Osteocyte (in vitro differentiated cells): ENCODE measurements at regions not wholly inside any gene's neighbourhood (a gene's known extent, or its start where the extent isn't known, plus 50 kb on each side); places are given as distances from the start of the nearest gene placed in this dataset.

ENCODE experiments used
- DNase-seq: peaks from one replicate; pipeline ENCODE4 v3.0.0; 2021; ENCODE audit warnings: mixed read lengths; ENCODE audit not compliant: unreplicated experiment; ENCODE audit errors: extremely low spot score
- H3K27ac Mint-ChIP-seq: one replicate; pipeline ENCODE4 v1.8.0; 2021; ENCODE audit warnings: mild to moderate bottlenecking, mixed read lengths; ENCODE audit not compliant: unreplicated experiment
- H3K27me3 Mint-ChIP-seq: one replicate; pipeline ENCODE4 v1.8.0; 2021; ENCODE audit warnings: mixed read lengths; ENCODE audit not compliant: unreplicated experiment
- H3K36me3 Mint-ChIP-seq: one replicate; pipeline ENCODE4 v1.8.0; 2021; ENCODE audit warnings: mixed read lengths; ENCODE audit not compliant: unreplicated experiment
- H3K4me1 Mint-ChIP-seq: one replicate; pipeline ENCODE4 v1.8.0; 2021; ENCODE audit warnings: mixed read lengths; ENCODE audit not compliant: unreplicated experiment
- H3K4me3 Mint-ChIP-seq: one replicate; pipeline ENCODE4 v1.8.0; 2021; ENCODE audit warnings: mild to moderate bottlenecking, moderate library complexity, mixed read lengths; ENCODE audit not compliant: unreplicated experiment
- H3K9me3 Mint-ChIP-seq: one replicate; pipeline ENCODE4 v1.8.0; 2021; ENCODE audit warnings: mixed read lengths; ENCODE audit not compliant: unreplicated experiment
- TF ChIP-seq, protein P1 (sequence below): fragments of 200-600 bp; sonication (generic); IDR thresholded peaks from 2 replicates; pipeline ENCODE4 v1.5.0; 2021; ENCODE audit warnings: antibody characterized with exemption, mild to moderate bottlenecking, moderate library complexity

DNA sequence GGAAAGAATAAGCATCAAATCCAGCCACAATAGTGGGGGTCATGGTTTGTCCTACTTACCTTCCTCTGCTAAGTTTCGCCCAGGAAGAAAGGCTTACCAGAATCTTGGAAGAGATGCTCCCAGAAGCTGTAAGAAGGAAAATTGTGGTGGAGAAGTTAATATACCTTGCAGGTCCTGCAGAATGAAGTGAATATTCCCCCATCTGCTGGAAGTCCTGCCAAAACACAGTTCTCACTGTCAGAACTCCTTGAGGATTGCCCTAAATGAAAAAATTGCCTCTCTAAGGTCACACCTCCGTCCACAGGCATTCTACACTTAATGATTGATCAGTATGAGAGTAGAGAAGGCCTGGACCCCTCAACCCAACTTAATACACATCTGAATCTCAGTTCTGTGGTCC lies 78.4 kb upstream of the RGS21 start:
- no peaks in the 10 kb centered on the region for H3K36me3 Mint-ChIP-seq
- H3K27me3 Mint-ChIP-seq: no peaks in the 10 kb centered on the region
- peaks cover 7% of the 10 kb centered on the region for H3K4me1 Mint-ChIP-seq
- H3K9me3 Mint-ChIP-seq: peaks cover 3% of the 10 kb centered on the region
- no peak overlapping the region for H3K27ac Mint-ChIP-seq
- no peak overlapping the region for H3K4me3 Mint-ChIP-seq
- DNase-seq: no peak
- TF ChIP-seq, protein P1, sequence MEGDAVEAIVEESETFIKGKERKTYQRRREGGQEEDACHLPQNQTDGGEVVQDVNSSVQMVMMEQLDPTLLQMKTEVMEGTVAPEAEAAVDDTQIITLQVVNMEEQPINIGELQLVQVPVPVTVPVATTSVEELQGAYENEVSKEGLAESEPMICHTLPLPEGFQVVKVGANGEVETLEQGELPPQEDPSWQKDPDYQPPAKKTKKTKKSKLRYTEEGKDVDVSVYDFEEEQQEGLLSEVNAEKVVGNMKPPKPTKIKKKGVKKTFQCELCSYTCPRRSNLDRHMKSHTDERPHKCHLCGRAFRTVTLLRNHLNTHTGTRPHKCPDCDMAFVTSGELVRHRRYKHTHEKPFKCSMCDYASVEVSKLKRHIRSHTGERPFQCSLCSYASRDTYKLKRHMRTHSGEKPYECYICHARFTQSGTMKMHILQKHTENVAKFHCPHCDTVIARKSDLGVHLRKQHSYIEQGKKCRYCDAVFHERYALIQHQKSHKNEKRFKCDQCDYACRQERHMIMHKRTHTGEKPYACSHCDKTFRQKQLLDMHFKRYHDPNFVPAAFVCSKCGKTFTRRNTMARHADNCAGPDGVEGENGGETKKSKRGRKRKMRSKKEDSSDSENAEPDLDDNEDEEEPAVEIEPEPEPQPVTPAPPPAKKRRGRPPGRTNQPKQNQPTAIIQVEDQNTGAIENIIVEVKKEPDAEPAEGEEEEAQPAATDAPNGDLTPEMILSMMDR: peak; percentile 22

DNA sequence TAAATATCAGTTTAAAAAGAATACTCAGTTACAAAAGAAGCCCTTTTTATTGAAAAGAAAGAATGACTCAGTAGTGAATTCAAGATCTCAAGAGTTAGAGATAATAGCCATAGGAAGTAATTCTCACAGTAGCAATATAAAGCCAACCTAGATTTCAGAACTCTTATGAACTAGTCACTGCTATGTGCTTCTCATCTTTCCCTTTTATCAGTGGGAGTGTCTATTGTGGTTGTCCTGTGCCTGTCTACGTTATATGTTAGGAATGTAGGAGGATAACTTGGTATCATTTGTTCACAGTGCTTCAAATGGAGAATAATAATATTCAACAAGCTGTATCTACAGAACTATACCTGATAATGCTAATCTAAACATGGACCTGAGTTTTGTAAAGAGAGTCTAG lies 73.1 kb upstream of the RGS21 start:
- TF ChIP-seq, protein P1: no peak
- Mint-ChIP-seq H3K4me1 (no peaks in the 10 kb centered on the region), H3K4me3 (no peak overlapping the region), H3K9me3 (peaks cover 38% of the 10 kb centered on the region), H3K27ac (no peak overlapping the region), H3K27me3 (no peaks in the 10 kb centered on the region), H3K36me3 (no peaks in the 10 kb centered on the region)
- DNase-seq: no peak

DNA sequence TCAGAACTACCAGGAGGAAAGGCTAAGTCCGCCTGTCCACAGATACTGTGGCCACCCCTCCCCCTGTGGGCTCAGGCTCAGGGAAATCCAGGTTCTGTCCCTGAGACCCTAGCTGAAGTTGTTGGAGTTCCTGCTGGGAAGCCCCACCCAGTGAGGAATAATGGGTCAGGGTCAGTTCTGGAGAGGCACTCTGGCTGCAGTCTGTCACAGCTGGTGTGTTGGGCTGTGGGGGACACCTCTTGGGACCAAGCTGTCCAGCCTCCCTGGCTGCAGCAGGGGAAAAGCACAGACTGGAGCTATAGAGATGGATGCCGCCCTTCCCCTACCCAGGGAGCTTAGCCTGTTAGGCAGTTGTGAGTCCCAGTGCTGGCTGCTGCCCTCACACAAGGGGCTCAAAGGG lies 65.1 kb upstream of the RGS21 start:
- H3K9me3 Mint-ChIP-seq: peaks cover 26% of the 10 kb centered on the region
- no peaks in the 10 kb centered on the region for H3K27me3 Mint-ChIP-seq
- no peaks in the 10 kb centered on the region for H3K4me1 Mint-ChIP-seq
- no peak overlapping the region for H3K27ac Mint-ChIP-seq
- no peaks in the 10 kb centered on the region for H3K36me3 Mint-ChIP-seq
- no peak for DNase-seq
- TF ChIP-seq, protein P1: no peak
- no peak overlapping the region for H3K4me3 Mint-ChIP-seq

DNA sequence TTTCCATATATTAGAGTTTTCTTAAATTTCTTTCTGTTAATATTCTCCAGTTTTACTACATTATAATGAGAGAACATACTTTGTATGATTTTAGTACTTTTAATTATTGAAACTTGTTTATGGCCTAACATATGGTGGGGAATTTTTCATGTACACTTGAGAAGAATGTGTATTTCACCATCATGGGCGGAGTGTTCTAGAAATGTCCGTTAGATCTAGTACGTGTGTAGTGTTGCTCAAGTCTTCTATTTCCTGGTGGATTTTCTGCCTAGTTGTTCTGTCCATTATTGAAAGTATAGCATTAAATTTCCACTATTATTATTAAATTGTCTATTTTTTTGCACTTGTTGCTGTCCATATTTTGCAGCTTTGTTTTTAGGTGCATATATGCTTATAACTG lies 64.0 kb upstream of the RGS21 start:
- TF ChIP-seq, protein P1: no peak
- no peak overlapping the region for H3K27ac Mint-ChIP-seq
- H3K36me3 Mint-ChIP-seq: no peaks in the 10 kb centered on the region
- peaks cover 19% of the 10 kb centered on the region for H3K9me3 Mint-ChIP-seq
- no peak for DNase-seq
- H3K27me3 Mint-ChIP-seq: no peaks in the 10 kb centered on the region
- no peaks in the 10 kb centered on the region for H3K4me1 Mint-ChIP-seq
- no peak overlapping the region for H3K4me3 Mint-ChIP-seq

DNA sequence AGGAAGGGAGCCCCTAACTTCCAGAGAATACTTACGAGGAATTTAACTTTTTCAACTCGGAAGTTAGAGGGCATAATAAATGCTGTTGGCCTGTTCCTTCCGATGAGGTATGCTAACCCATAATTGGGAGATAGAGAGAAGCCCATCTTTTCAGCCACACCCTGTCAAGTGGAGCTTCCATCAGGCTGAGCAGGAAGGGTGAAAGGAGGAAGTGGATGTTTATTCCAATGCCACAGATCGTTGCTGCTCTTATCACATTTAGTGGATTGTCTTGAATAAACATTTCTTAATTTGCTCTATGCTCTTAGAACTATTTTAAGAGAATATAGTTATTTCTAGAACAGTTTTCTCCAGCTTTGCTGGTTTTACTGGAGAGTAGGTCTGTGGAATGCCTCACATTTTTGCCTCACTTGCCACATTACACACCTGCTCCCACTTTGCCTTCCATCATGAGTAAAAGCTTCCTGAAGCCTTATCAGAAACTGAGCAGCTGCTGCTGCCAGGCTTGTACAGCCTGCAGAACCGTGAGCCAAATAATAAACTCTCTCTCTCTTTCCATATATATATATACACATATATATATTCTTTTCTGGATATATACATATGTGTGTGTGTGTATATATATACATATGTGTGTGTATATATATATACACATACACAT lies 60.0 kb upstream of the RGS21 start:
- Mint-ChIP-seq H3K27me3 (no peaks in the 10 kb centered on the region), H3K9me3 (peaks cover 11% of the 10 kb centered on the region), H3K36me3 (no peaks in the 10 kb centered on the region), H3K4me3 (no peak overlapping the region), H3K4me1 (no peaks in the 10 kb centered on the region), H3K27ac (no peak overlapping the region)
- TF ChIP-seq, protein P1: no peak
- no peak for DNase-seq
